HCT116 (cell line): ENCODE measurements at regions not wholly inside any gene's neighbourhood (a gene's known extent, or its start where the extent isn't known, plus 50 kb on each side); places are given as distances from the start of the nearest gene placed in this dataset.

Experiments
- ATAC-seq: fragments of 200-7000 bp; cut with Tn5 transposase; 2 replicates; pipeline ENCODE4 v1.9.1; 2020; ENCODE audit warnings: mild to moderate bottlenecking, moderate library complexity
- BruUV-seq: library from RNA; stranded (reverse); fragments of 400-500 nt; replicated peaks from 2 replicates; lab custom pipeline; 2021; lab: Mats Ljungman, UMichigan
- CTCF ChIA-PET: fragments of 300-600 bp; sonication (Branson Sonifier 250); formaldehyde crosslinking; loops from one replicate; lab custom pipeline; 2021; ENCODE audit warnings: antibody characterized with exemption; lab: Charles Lee
- POLR2A ChIA-PET: fragments of 300-600, 350-600 bp; sonication (Branson Sonifier 250); formaldehyde crosslinking; loops from one replicate; lab custom pipeline; 2021; ENCODE audit warnings: antibody characterized with exemption; lab: Charles Lee
- RAD21 ChIA-PET, 2 experiments: fragments of 300-600 bp; sonication (Branson Sonifier 250); formaldehyde crosslinking; loops; one replicate each; lab custom pipeline; 2023; ENCODE audit warnings: low total read pairs in 2 of 2; ENCODE audit not compliant: uncharacterized antibody in 2 of 2, unreplicated experiment in 2 of 2, low non-redundant PET in 1 of 2; lab: Charles Lee
- DNase-seq: peaks from one replicate; pipeline ENCODE4 v3.0.0-alpha.2; 2010; ENCODE audit warnings: low read depth, low spot score
- H2AFZ ChIP-seq: fragments of 200-600 bp; shearing (Covaris generic), sonication (generic); 2 replicates; pipeline ENCODE4 v1.6.1; 2017; ENCODE audit warnings: low read depth, mixed run types, mixed read lengths, antibody characterized with exemption, low read length; ENCODE audit not compliant: poor library complexity, severe bottlenecking
- H3K27ac ChIP-seq: 2 replicates; pipeline ENCODE4 v1.5.1; 2012; ENCODE audit warnings: low read depth, low read length
- H3K27me3 ChIP-seq: fragments of 200-600 bp; sonication (generic); 2 replicates; pipeline ENCODE4 v1.6.1; 2016; ENCODE audit warnings: mixed run types, low read length, mixed read lengths; ENCODE audit not compliant: insufficient read depth
- H3K36me3 ChIP-seq, 2 experiments: fragments of 200-500 bp in 1 of 2; fragments of 200-600 bp in 1 of 2; sonication (Bioruptor generic) in 1 of 2; sonication (generic) in 1 of 2; 2 replicates each; pipeline versions ENCODE4 v1.5.1 to v1.6.1; 2014 to 2016; ENCODE audit warnings: low read length in 2 of 2, inconsistent platforms in 1 of 2, mixed read lengths in 1 of 2, mixed run types in 1 of 2; ENCODE audit not compliant: insufficient read depth in 2 of 2, control insufficient read depth in 1 of 2
- H3K4me1 ChIP-seq, 2 experiments: fragments of 200-600 bp in 1 of 2; sonication (generic) in 1 of 2; 2 replicates each; pipeline versions ENCODE4 v1.5.1 to v1.6.1; 2012 to 2017; ENCODE audit warnings: low read length in 2 of 2, inconsistent platforms in 1 of 2, mild to moderate bottlenecking in 1 of 2, mixed read lengths in 1 of 2, mixed run types in 1 of 2, moderate library complexity in 1 of 2; ENCODE audit not compliant: insufficient read depth in 2 of 2, control insufficient read depth in 1 of 2
- H3K4me2 ChIP-seq: fragments of 200-600 bp; sonication (generic); 2 replicates; pipeline ENCODE4 v1.6.1; 2017; ENCODE audit warnings: mixed run types, low read length, mixed read lengths
- H3K4me3 ChIP-seq, 2 experiments: fragments of 200-600 bp in 1 of 2; sonication (generic) in 1 of 2; replicated peaks in 1 of 2; 2 replicates each; pipeline ENCODE4 v1.5.1; 2011 to 2016; ENCODE audit warnings: low read length in 2 of 2, control low read depth in 1 of 2, low read depth in 1 of 2, mild to moderate bottlenecking in 1 of 2, mixed read lengths in 1 of 2, mixed run types in 1 of 2
- H3K79me2 ChIP-seq: fragments of 200-600 bp; sonication (generic); 2 replicates; pipeline ENCODE4 v1.6.1; 2017; ENCODE audit warnings: mild to moderate bottlenecking, mixed run types, low read length, moderate library complexity, mixed read lengths; ENCODE audit not compliant: insufficient read depth
- H3K9ac ChIP-seq: fragments of 200-600 bp; sonication (generic); 2 replicates; pipeline ENCODE4 v1.6.1; 2016; ENCODE audit warnings: low read length, mixed read lengths
- H3K9me2 ChIP-seq: fragments of 200-600 bp; sonication (generic), shearing (Covaris generic); 2 replicates; pipeline ENCODE4 v1.6.1; 2017; ENCODE audit warnings: mixed run types, mild to moderate bottlenecking, moderate library complexity; ENCODE audit not compliant: insufficient read depth
- H3K9me3 ChIP-seq, 2 experiments: fragments of 200-500 bp in 1 of 2; fragments of 200-600 bp in 1 of 2; sonication (Bioruptor generic) in 1 of 2; sonication (generic) in 1 of 2; 2 replicates each; pipeline ENCODE4 v1.6.1; 2014 to 2017; ENCODE audit warnings: low read length in 2 of 2, mixed read lengths in 2 of 2, inconsistent platforms in 1 of 2, low read depth in 1 of 2, mild to moderate bottlenecking in 1 of 2, mixed run types in 1 of 2, moderate library complexity in 1 of 2; ENCODE audit not compliant: control insufficient read depth in 1 of 2, insufficient read depth in 1 of 2
- H4K20me1 ChIP-seq: fragments of 200-600 bp; sonication (generic), shearing (Covaris generic); 2 replicates; pipeline ENCODE4 v1.6.1; 2017; ENCODE audit warnings: mixed run types, mild to moderate bottlenecking, moderate library complexity; ENCODE audit not compliant: insufficient read depth
- ATF3 ChIP-seq: IDR thresholded peaks from 2 replicates; pipeline ENCODE4 v1.6.1; 2012
- CEBPB ChIP-seq: IDR thresholded peaks from 2 replicates; pipeline ENCODE4 v1.6.1; 2012; ENCODE audit warnings: low read depth
- CTCF ChIP-seq, 3 experiments: fragments of 200-600 bp in 1 of 3; sonication (generic) in 1 of 3; IDR thresholded peaks in 2 of 3; conservative IDR thresholded peaks in 1 of 3; 2 replicates each; pipeline ENCODE4 v1.5.1; 2012 to 2017; ENCODE audit warnings: low read depth in 2 of 3, low read length in 2 of 3, antibody characterized with exemption in 1 of 3, borderline replicate concordance in 1 of 3, control low read depth in 1 of 3, mild to moderate bottlenecking in 1 of 3, mixed read lengths in 1 of 3, mixed run types in 1 of 3, moderate library complexity in 1 of 3; ENCODE audit not compliant: insufficient read depth in 1 of 3
- EGR1 ChIP-seq: IDR thresholded peaks from 2 replicates; pipeline ENCODE4 v1.6.1; 2012; ENCODE audit warnings: low read depth
- ELF1 ChIP-seq: IDR thresholded peaks from 2 replicates; pipeline ENCODE4 v1.6.1; 2012; ENCODE audit warnings: low read depth, borderline replicate concordance
- EZH2phosphoT487 ChIP-seq: fragments of 200-600 bp; IDR thresholded peaks from 2 replicates; pipeline ENCODE4 v1.6.1; 2018; ENCODE audit warnings: antibody characterized with exemption, borderline replicate concordance
- FOSL1 ChIP-seq: IDR thresholded peaks from 2 replicates; pipeline ENCODE4 v1.6.1; 2012; ENCODE audit warnings: low read depth
- JUND ChIP-seq: IDR thresholded peaks from 2 replicates; pipeline ENCODE4 v1.6.1; 2012
- MAX ChIP-seq: IDR thresholded peaks from 2 replicates; pipeline ENCODE4 v1.6.1; 2012
- POLR2A ChIP-seq: IDR thresholded peaks from 2 replicates; pipeline ENCODE4 v1.7.0; 2011; ENCODE audit warnings: borderline replicate concordance; ENCODE audit not compliant: insufficient read depth, insufficient read length; ENCODE audit errors: extremely low read depth
- POLR2AphosphoS5 ChIP-seq: IDR thresholded peaks from 2 replicates; pipeline ENCODE4 v1.6.1; 2011; ENCODE audit warnings: mild to moderate bottlenecking, low read depth, low read length, moderate library complexity
- RAD21 ChIP-seq: IDR thresholded peaks from 2 replicates; pipeline ENCODE4 v1.6.1; 2012; ENCODE audit warnings: low read depth, mild to moderate bottlenecking
- SIN3A ChIP-seq: IDR thresholded peaks from 2 replicates; pipeline ENCODE4 v1.6.1; 2012; ENCODE audit warnings: low read depth
- SRF ChIP-seq: IDR thresholded peaks from 2 replicates; pipeline ENCODE4 v1.6.1; 2012; ENCODE audit warnings: low read depth
- TCF7L2 ChIP-seq: IDR thresholded peaks from 2 replicates; pipeline ENCODE4 v1.7.0; 2011; ENCODE audit warnings: borderline replicate concordance, inconsistent platforms; ENCODE audit not compliant: insufficient read depth, insufficient read length; ENCODE audit errors: extremely low read depth
- YY1 ChIP-seq: IDR thresholded peaks from 2 replicates; pipeline ENCODE4 v1.6.1; 2011; ENCODE audit warnings: low read length, low read depth, moderate library complexity, mild to moderate bottlenecking; ENCODE audit not compliant: insufficient replicate concordance; ENCODE audit errors: extremely low read depth
- ZBTB33 ChIP-seq: IDR thresholded peaks from 2 replicates; pipeline ENCODE4 v1.6.1; 2011; ENCODE audit warnings: mild to moderate bottlenecking, low read length, moderate library complexity; ENCODE audit not compliant: insufficient replicate concordance; ENCODE audit errors: extremely low read depth
- ZFX ChIP-seq: fragments of 450-650 bp; IDR thresholded peaks from 2 replicates; pipeline ENCODE4 v1.6.1; 2017
- ZNF274 ChIP-seq: fragments of 200-500 bp; sonication (Bioruptor generic); IDR thresholded peaks from 2 replicates; pipeline ENCODE4 v1.6.1; 2014; ENCODE audit warnings: mild to moderate bottlenecking, low read depth, low read length, inconsistent platforms
- intact Hi-C: fragments of 100-400 bp; cut with micrococcal nuclease; formaldehyde crosslinking; loops from 2 replicates; pipeline ENCODE4 v1.10.0; 2022

GRCh38 chr15:39458131-39458530, 122.7 kb upstream of the THBS1 start:
- ChIA-PET CTCF (no interaction called here), RAD21 (no interaction called here), POLR2A (no interaction called here)
- H3K9me3 ChIP-seq, result no peaks in the 10 kb centered on the region
- DNase-seq (no peak), ATAC-seq (no peak)
- intact Hi-C loops, result no loop called here
- H3K4me3 ChIP-seq, result no peak overlapping the region
- no peaks in the 10 kb centered on the region for H3K9me2 ChIP-seq
- H3K36me3 ChIP-seq, result no peaks in the 10 kb centered on the region
- H3K4me2 ChIP-seq, result no peak overlapping the region
- H3K79me2 ChIP-seq, result no peaks in the 10 kb centered on the region
- H3K27ac ChIP-seq, result no peak overlapping the region
- no peaks in the 10 kb centered on the region for H4K20me1 ChIP-seq
- no peaks in the 10 kb centered on the region for H3K4me1 ChIP-seq
- H2AFZ ChIP-seq, result no peak overlapping the region
- no TSS peak for BruUV-seq
- no peaks in the 10 kb centered on the region for H3K27me3 ChIP-seq
- no peak overlapping the region for H3K9ac ChIP-seq
- no peak for TF ChIP-seq MAX
- TF ChIP-seq YY1, result no peak
- no peak for TF ChIP-seq TCF7L2
- no peak for TF ChIP-seq EGR1
- TF ChIP-seq SRF, result no peak
- no peak for TF ChIP-seq ZBTB33
- TF ChIP-seq ELF1, result no peak
- TF ChIP-seq CEBPB, result no peak
- TF ChIP-seq RAD21, result no peak
- no peak for TF ChIP-seq FOSL1
- no peak for TF ChIP-seq SIN3A
- TF ChIP-seq ZNF274, result no peak
- TF ChIP-seq ZFX, result no peak
- TF ChIP-seq ATF3, result no peak
- TF ChIP-seq POLR2A, result no peak
- no peak for TF ChIP-seq JUND
- TF ChIP-seq POLR2AphosphoS5, result no peak
- no peak for TF ChIP-seq EZH2phosphoT487
- no peak for TF ChIP-seq CTCF (IDR thresholded peaks at IDR 0.05 in 2 of 3, conservative IDR thresholded peaks at IDR 0.05 in 1 of 3; ENCODE audit: borderline replicate concordance in 1 of 3, insufficient read depth in 1 of 3, low read depth in 2 of 3, low read length in 2 of 3)
